H9 (cell line): ENCODE measurements at regions not wholly inside any gene's neighbourhood (a gene's known extent, or its start where the extent isn't known, plus 50 kb on each side); places are given as distances from the start of the nearest gene placed in this dataset.

Experiments
- DNase-seq: peaks from one replicate; pipeline ENCODE4 v3.0.0-alpha.2; 2017
- H2AFZ ChIP-seq: one replicate; pipeline ENCODE4 v1.6.1; 2013; ENCODE audit warnings: mild to moderate bottlenecking, low read length, control low read depth, moderate library complexity
- H2AK5ac ChIP-seq: 2 replicates; pipeline ENCODE4 v1.6.1; 2013; ENCODE audit warnings: low read length, control low read depth, mixed read lengths; ENCODE audit not compliant: insufficient read length
- H2BK120ac ChIP-seq: one replicate; pipeline ENCODE4 v1.6.1; 2013; ENCODE audit warnings: low read depth, mild to moderate bottlenecking, low read length, control low read depth, inconsistent platforms; ENCODE audit not compliant: poor library complexity, severe bottlenecking
- H2BK12ac ChIP-seq: 2 replicates; pipeline ENCODE4 v1.6.1; 2013; ENCODE audit warnings: low read length, control low read depth, mixed read lengths, low read depth; ENCODE audit not compliant: insufficient read length
- H2BK15ac ChIP-seq: 2 replicates; pipeline ENCODE4 v1.6.1; 2013; ENCODE audit warnings: low read depth, low read length, control low read depth
- H2BK20ac ChIP-seq: one replicate; pipeline ENCODE4 v1.6.1; 2013; ENCODE audit warnings: low read depth, mild to moderate bottlenecking, low read length, control low read depth, inconsistent platforms; ENCODE audit not compliant: poor library complexity, severe bottlenecking
- H2BK5ac ChIP-seq: 2 replicates; pipeline ENCODE4 v1.6.1; 2013; ENCODE audit warnings: low read length, control low read depth, mixed read lengths; ENCODE audit not compliant: insufficient read length
- H3K14ac ChIP-seq: 2 replicates; pipeline ENCODE4 v1.6.1; 2013; ENCODE audit warnings: low read length, control low read depth; ENCODE audit not compliant: insufficient read depth
- H3K18ac ChIP-seq: 2 replicates; pipeline ENCODE4 v1.6.1; 2013; ENCODE audit warnings: low read depth, mild to moderate bottlenecking, mixed read lengths, low read length, control low read depth; ENCODE audit not compliant: insufficient read length
- H3K23ac ChIP-seq: 2 replicates; pipeline ENCODE4 v1.6.1; 2013; ENCODE audit warnings: low read length, control low read depth, mixed read lengths, low read depth; ENCODE audit not compliant: insufficient read length
- H3K23me2 ChIP-seq: 2 replicates; pipeline ENCODE4 v1.6.1; 2013; ENCODE audit warnings: low read depth, mild to moderate bottlenecking, mixed read lengths, low read length, control low read depth; ENCODE audit not compliant: insufficient read length, poor library complexity, severe bottlenecking
- H3K27ac ChIP-seq: 2 replicates; pipeline ENCODE4 v1.5.1; 2013; ENCODE audit warnings: low read length, control low read depth, mixed read lengths, low read depth; ENCODE audit not compliant: insufficient read length
- H3K27me3 ChIP-seq: 2 replicates; pipeline ENCODE4 v1.6.1; 2013; ENCODE audit warnings: low read length, control low read depth, inconsistent platforms; ENCODE audit not compliant: insufficient read depth
- H3K4ac ChIP-seq: 2 replicates; pipeline ENCODE4 v1.6.1; 2013; ENCODE audit warnings: low read depth, mild to moderate bottlenecking, control low read depth, inconsistent platforms, low read length, moderate library complexity
- H3K4me1 ChIP-seq: 2 replicates; pipeline ENCODE4 v1.6.1; 2013; ENCODE audit warnings: low read length, control low read depth, inconsistent platforms; ENCODE audit not compliant: insufficient read depth
- H3K4me2 ChIP-seq: 2 replicates; pipeline ENCODE4 v1.6.1; 2013; ENCODE audit warnings: low read length, control low read depth, mixed read lengths; ENCODE audit not compliant: insufficient read length, insufficient read depth
- H3K56ac ChIP-seq: 2 replicates; pipeline ENCODE4 v1.6.1; 2013; ENCODE audit warnings: low read depth, mild to moderate bottlenecking, mixed read lengths, low read length, control low read depth; ENCODE audit not compliant: insufficient read length
- H3K79me1 ChIP-seq: 2 replicates; pipeline ENCODE4 v1.6.1; 2013; ENCODE audit warnings: low read depth, mild to moderate bottlenecking, moderate library complexity, low read length, control low read depth, inconsistent platforms; ENCODE audit not compliant: insufficient read depth, poor library complexity, severe bottlenecking
- H3K79me2 ChIP-seq: 2 replicates; pipeline ENCODE4 v1.6.1; 2013; ENCODE audit warnings: low read length, control low read depth, inconsistent platforms; ENCODE audit not compliant: insufficient read depth
- H3K9ac ChIP-seq: 2 replicates; pipeline ENCODE4 v1.6.1; 2013; ENCODE audit warnings: low read length, control low read depth, mixed read lengths; ENCODE audit not compliant: insufficient read length; ENCODE audit errors: extremely low read depth
- H3K9me3 ChIP-seq: one replicate; pipeline ENCODE4 v1.6.1; 2013; ENCODE audit warnings: low read depth, low read length, inconsistent platforms; ENCODE audit not compliant: control insufficient read depth
- H3T11ph ChIP-seq: one replicate; pipeline ENCODE4 v1.6.1; 2013; ENCODE audit warnings: mild to moderate bottlenecking, low read length, control low read depth, inconsistent platforms
- H4K20me1 ChIP-seq: one replicate; pipeline ENCODE4 v1.6.1; 2013; ENCODE audit not compliant: control insufficient read depth, insufficient read length, insufficient read depth
- H4K5ac ChIP-seq: 2 replicates; pipeline ENCODE4 v1.6.1; 2013; ENCODE audit warnings: low read depth, mild to moderate bottlenecking, mixed read lengths, low read length, control low read depth; ENCODE audit not compliant: insufficient read length
- H4K8ac ChIP-seq: replicated peaks from 2 replicates; pipeline ENCODE4 v1.6.1; 2013; ENCODE audit warnings: low read length, control low read depth, mixed read lengths, low read depth; ENCODE audit not compliant: insufficient read length
- H4K91ac ChIP-seq: 2 replicates; pipeline ENCODE4 v1.6.1; 2013; ENCODE audit warnings: low read depth, mild to moderate bottlenecking, moderate library complexity, mixed read lengths, low read length, control low read depth; ENCODE audit not compliant: insufficient read length
- H3K27ac Mint-ChIP-seq, 3 experiments: 2 replicates in 2 of 3; 3 replicates in 1 of 3; pipeline ENCODE4 v1.8.0; 2020 to 2021; ENCODE audit warnings: mixed read lengths in 3 of 3, mild to moderate bottlenecking in 1 of 3, moderate library complexity in 1 of 3
- H3K27me3 Mint-ChIP-seq: 2 replicates; pipeline ENCODE4 v1.8.0; 2021; ENCODE audit warnings: low read depth, mild to moderate bottlenecking, moderate library complexity, mixed read lengths
- H3K36me3 Mint-ChIP-seq, 3 experiments: 2 replicates in 2 of 3; 3 replicates in 1 of 3; pipeline ENCODE4 v1.8.0; 2020 to 2021; ENCODE audit warnings: low read depth in 3 of 3, mixed read lengths in 3 of 3; ENCODE audit not compliant: insufficient read depth in 1 of 3
- H3K4me1 Mint-ChIP-seq, 2 experiments: 2 replicates each; pipeline ENCODE4 v1.8.0; 2020; ENCODE audit warnings: mixed read lengths in 2 of 2
- H3K4me3 Mint-ChIP-seq, 2 experiments: 2 replicates in 1 of 2; 3 replicates in 1 of 2; pipeline ENCODE4 v1.8.0; 2020 to 2021; ENCODE audit warnings: mild to moderate bottlenecking in 2 of 2, mixed read lengths in 2 of 2, moderate library complexity in 1 of 2
- H3K9me3 Mint-ChIP-seq, 2 experiments: 2 replicates in 1 of 2; 3 replicates in 1 of 2; pipeline ENCODE4 v1.8.0; 2020; ENCODE audit warnings: mild to moderate bottlenecking in 2 of 2, mixed read lengths in 2 of 2, moderate library complexity in 1 of 2
- CTCF ChIP-seq: fragments of 200-600 bp; sonication (generic); conservative IDR thresholded peaks from 3 replicates; pipeline ENCODE4 v1.8.0; 2021; ENCODE audit warnings: antibody characterized with exemption, mild to moderate bottlenecking
- WGBS: extraction: QIAGEN DNeasy Blood & Tissue Kit; methylation state at CpG from one replicate; pipeline ENCODE4 v1.1.7; 2013; ENCODE audit warnings: missing lambda C conversion rate, low lambda C conversion rate, mixed read lengths; ENCODE audit not compliant: insufficient read length; ENCODE audit errors: extremely low coverage; 5-methylcytosine and 5-hydroxymethylcytosine counted together

GRCh38 chr10:10364902-10365301 is 652.8 kb upstream of the CELF2 start:
- no peak overlapping the region for H3K4me3 Mint-ChIP-seq
- DNase-seq = no peak
- no peak overlapping the region for H4K5ac ChIP-seq

More at GRCh38 chr10:10364902-10365301, 652.8 kb upstream of the CELF2 start:
- no peak overlapping the region for H2BK15ac ChIP-seq
- peaks cover 6% of the 10 kb centered on the region for H3K4me1 ChIP-seq
- H3K23me2 ChIP-seq = no peaks in the 10 kb centered on the region
- H3K27me3 ChIP-seq = no peaks in the 10 kb centered on the region
- no peak overlapping the region for H3K23ac ChIP-seq
- H3K14ac ChIP-seq = no peak overlapping the region
- H4K91ac ChIP-seq = no peak overlapping the region
- H3K4ac ChIP-seq = no peak overlapping the region
- H2BK5ac ChIP-seq = no peak overlapping the region
- no peaks in the 10 kb centered on the region for H3K36me3 Mint-ChIP-seq
- WGBS = no CpG with 5 or more reads among the region's 2 CpGs
- no peak overlapping the region for H4K8ac ChIP-seq
- no peak overlapping the region for H2BK20ac ChIP-seq
- H3K27ac Mint-ChIP-seq = no peak overlapping the region
- H3K4me2 ChIP-seq = no peak overlapping the region
- no peak overlapping the region for H3K27ac ChIP-seq
- no peaks in the 10 kb centered on the region for H3K9me3 ChIP-seq
- no peak overlapping the region for H3K18ac ChIP-seq
- H3K4me1 Mint-ChIP-seq = peaks cover 26 to 40% of the 10 kb centered on the region in 2 experiments
- no peak overlapping the region for H3T11ph ChIP-seq
- H3K79me1 ChIP-seq = no peaks in the 10 kb centered on the region
- no peaks in the 10 kb centered on the region for H4K20me1 ChIP-seq
- H2AFZ ChIP-seq = no peak overlapping the region
- TF ChIP-seq CTCF = no peak
- no peak overlapping the region for H3K56ac ChIP-seq
- H2BK120ac ChIP-seq = no peak overlapping the region
- H3K9ac ChIP-seq = no peak overlapping the region
- no peaks in the 10 kb centered on the region; the same call in 1 of the 2 replicates for H3K27me3 Mint-ChIP-seq
- no peaks in the 10 kb centered on the region for H3K79me2 ChIP-seq
- no peak overlapping the region for H2BK12ac ChIP-seq
- no peak overlapping the region for H2AK5ac ChIP-seq
- no peaks in the 10 kb centered on the region for H3K9me3 Mint-ChIP-seq
